Fibroblast of lung (primary cell): ENCODE measurements at regions not wholly inside any gene's neighbourhood (a gene's known extent, or its start where the extent isn't known, plus 50 kb on each side); places are given as distances from the start of the nearest gene placed in this dataset.

Experiments used
- CTCF ChIP-seq, 2 donors: IDR thresholded peaks in 1 of 2; conservative IDR thresholded peaks in 1 of 2; 1 replicate in 1 of 2; 2 replicates in 1 of 2; pipeline ENCODE4 v1.5.1; 2011 to 2012; ENCODE audit warnings: low read length in 2 of 2, control low read depth in 1 of 2, inconsistent platforms in 1 of 2, low read depth in 1 of 2, mild to moderate bottlenecking in 1 of 2
- EZH2 ChIP-seq: IDR thresholded peaks from 2 replicates; pipeline ENCODE4 v1.5.1; 2012; ENCODE audit warnings: low read length, control low read depth, mild to moderate bottlenecking; ENCODE audit errors: missing control alignments

GRCh38 chr1:168803806-168804510 lies 75.0 kb upstream of the DPT start:
- TF ChIP-seq CTCF (conservative IDR thresholded peaks at IDR 0.05 in 1 of 2, IDR thresholded peaks at IDR 0.05 in 1 of 2; ENCODE audit: low read depth in 1 of 2, low read length in 2 of 2) (no peak), EZH2 (no peak)
